SK-N-SH treated with all-trans-retinoic acid at 6 μM for 48 hours (cell line): ENCODE measurements at regions not wholly inside any gene's neighbourhood (a gene's known extent, or its start where the extent isn't known, plus 50 kb on each side); places are given as distances from the start of the nearest gene placed in this dataset.

Source experiments
- ESRRG ChIP-seq: fragments of 250-450 bp; sonication (Bioruptor Pico); IDR thresholded peaks from 2 replicates; pipeline ENCODE4 v1.6.1; 2021; ENCODE audit warnings: mild to moderate bottlenecking
- GLIS3 ChIP-seq: fragments of 250-450 bp; sonication (Bioruptor Pico); IDR thresholded peaks from 2 replicates; pipeline ENCODE4 v1.5.0; 2020; ENCODE audit warnings: mild to moderate bottlenecking, moderate library complexity
- ZFP3 ChIP-seq: fragments of 250-450 bp; sonication (Bioruptor Pico); IDR thresholded peaks from 2 replicates; pipeline ENCODE4 v1.5.0; 2020; ENCODE audit warnings: mild to moderate bottlenecking, moderate library complexity
- ZFP30 ChIP-seq: fragments of 450-650 bp; formaldehyde crosslinking; IDR thresholded peaks from 2 replicates; pipeline ENCODE4 v1.5.0; 2022; ENCODE audit warnings: mild to moderate bottlenecking, moderate library complexity
- TF ChIP-seq, protein P1 (sequence below): fragments of 250-450 bp; sonication (Bioruptor Pico); IDR thresholded peaks from 2 replicates; pipeline ENCODE4 v1.8.0; 2021; ENCODE audit warnings: low read depth, mild to moderate bottlenecking, moderate library complexity, borderline replicate concordance
- TF ChIP-seq, protein P2 (sequence below): fragments of 250-450 bp; sonication (Bioruptor Pico); IDR thresholded peaks from 2 replicates; pipeline ENCODE4 v1.5.1; 2020; ENCODE audit warnings: low read depth, mild to moderate bottlenecking, moderate library complexity

DNA sequence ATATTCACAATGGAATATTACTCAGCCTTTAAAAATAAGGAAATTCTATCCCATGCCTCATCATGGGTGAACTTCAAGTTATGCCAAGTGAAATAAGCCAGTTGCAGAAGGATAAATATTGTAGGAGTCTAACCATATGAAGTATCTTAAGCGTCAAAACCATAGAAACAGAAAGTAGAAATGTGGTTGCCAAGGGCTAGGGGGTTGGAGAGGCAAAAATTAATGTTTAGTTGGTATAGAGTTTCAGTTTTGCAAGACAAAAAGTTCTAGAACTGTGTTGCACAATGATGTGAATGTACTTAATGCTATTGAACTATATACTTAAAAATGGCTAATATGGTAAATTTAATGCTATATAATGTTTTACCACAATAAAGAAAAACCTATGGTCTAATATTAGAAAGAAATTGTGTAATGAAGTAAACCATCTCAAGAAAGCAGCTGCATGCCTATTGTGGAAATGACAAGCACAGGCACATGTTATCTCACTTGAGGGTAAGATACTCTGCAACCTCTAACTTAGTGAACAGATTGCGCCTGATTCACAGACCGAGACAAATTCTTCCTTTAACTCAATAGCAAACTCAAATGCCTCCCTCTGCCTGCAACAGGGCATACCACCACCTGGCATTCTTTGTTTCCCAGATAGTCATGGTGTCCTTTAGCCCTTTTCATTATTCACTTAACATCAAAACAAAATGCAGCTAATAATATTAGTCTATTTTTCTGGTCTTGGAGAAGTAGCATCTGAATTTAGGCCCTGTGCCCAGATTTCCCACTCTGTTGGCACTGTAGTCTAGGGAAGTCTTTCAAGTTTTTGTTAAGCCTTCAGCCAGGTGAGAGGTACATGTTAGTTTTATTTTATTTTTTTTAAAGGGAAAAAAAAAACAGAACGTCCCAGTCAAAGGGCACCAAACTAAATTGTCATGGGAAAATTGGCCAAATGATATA, 80.2 kb upstream of the ACP3 start:
- TF ChIP-seq, protein P1, sequence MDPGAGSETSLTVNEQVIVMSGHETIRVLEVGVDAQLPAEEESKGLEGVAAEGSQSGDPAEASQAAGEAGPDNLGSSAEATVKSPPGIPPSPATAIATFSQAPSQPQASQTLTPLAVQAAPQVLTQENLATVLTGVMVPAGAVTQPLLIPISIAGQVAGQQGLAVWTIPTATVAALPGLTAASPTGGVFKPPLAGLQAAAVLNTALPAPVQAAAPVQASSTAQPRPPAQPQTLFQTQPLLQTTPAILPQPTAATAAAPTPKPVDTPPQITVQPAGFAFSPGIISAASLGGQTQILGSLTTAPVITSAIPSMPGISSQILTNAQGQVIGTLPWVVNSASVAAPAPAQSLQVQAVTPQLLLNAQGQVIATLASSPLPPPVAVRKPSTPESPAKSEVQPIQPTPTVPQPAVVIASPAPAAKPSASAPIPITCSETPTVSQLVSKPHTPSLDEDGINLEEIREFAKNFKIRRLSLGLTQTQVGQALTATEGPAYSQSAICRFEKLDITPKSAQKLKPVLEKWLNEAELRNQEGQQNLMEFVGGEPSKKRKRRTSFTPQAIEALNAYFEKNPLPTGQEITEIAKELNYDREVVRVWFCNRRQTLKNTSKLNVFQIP (CRISPR knock-in tag), result no peak
- no peak for TF ChIP-seq GLIS3 (CRISPR knock-in tag)
- TF ChIP-seq, protein P2, sequence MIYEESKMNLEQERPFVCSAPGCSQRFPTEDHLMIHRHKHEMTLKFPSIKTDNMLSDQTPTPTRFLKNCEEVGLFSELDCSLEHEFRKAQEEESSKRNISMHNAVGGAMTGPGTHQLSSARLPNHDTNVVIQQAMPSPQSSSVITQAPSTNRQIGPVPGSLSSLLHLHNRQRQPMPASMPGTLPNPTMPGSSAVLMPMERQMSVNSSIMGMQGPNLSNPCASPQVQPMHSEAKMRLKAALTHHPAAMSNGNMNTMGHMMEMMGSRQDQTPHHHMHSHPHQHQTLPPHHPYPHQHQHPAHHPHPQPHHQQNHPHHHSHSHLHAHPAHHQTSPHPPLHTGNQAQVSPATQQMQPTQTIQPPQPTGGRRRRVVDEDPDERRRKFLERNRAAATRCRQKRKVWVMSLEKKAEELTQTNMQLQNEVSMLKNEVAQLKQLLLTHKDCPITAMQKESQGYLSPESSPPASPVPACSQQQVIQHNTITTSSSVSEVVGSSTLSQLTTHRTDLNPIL (CRISPR knock-in tag), result no peak
- TF ChIP-seq ESRRG (CRISPR knock-in tag), result no peak
- no peak for TF ChIP-seq ZFP3 (CRISPR knock-in tag)
- no peak for TF ChIP-seq ZFP30 (CRISPR knock-in tag)
